ENCODE measurements at regions not wholly inside any gene's neighbourhood (a gene's known extent, or its start where the extent isn't known, plus 50 kb on each side); places are given as distances from the start of the nearest gene placed in this dataset.

DNA sequence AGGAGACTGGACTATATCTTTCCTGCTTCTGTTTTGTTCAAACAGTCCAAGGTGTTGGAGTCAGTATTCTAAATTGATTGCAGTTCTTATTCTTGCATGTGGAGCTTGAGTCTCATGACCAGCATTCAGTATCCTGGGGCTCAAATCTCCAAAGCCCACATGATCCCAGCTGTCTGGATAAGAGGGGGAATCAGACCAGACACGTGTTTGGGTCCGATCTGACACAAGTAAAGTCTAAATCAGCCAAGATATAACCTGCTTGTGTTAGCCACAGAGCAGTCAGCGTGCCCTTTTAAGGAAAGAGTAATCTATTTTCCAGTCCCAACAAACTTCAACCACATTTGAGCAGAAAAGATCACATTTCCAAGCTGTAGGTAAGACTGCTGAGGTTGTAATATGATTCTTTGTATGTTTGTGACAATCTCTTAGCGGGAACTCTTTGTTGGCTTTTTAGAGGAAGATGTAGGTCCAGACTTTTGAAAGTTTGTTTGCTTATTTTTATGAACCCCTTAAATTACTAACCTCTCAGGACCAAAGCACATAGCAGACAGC, 334.6 kb downstream of the SLC4A3 start:
- no peak for DNase-seq

DNA sequence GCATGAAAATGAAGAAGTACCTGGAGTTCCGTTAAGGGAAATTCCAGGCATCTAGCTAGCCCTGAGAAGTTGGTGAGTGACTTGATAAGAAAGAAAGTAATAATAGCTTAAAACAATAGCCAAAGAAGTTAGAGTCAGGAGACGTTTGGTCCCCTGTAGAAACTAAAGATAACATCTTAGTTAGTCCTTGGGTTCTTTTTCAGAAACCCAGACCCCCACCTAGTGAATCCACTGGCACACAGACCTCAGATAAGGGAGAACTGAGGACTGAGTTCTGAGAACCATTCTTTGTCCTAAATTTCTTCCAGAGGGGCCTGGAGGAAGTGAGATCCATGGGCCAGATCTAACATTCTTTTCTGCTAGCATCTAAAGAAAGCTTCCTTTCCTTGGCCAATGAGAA, 335.4 kb downstream of the SLC4A3 start:
- no peak for DNase-seq

DNA sequence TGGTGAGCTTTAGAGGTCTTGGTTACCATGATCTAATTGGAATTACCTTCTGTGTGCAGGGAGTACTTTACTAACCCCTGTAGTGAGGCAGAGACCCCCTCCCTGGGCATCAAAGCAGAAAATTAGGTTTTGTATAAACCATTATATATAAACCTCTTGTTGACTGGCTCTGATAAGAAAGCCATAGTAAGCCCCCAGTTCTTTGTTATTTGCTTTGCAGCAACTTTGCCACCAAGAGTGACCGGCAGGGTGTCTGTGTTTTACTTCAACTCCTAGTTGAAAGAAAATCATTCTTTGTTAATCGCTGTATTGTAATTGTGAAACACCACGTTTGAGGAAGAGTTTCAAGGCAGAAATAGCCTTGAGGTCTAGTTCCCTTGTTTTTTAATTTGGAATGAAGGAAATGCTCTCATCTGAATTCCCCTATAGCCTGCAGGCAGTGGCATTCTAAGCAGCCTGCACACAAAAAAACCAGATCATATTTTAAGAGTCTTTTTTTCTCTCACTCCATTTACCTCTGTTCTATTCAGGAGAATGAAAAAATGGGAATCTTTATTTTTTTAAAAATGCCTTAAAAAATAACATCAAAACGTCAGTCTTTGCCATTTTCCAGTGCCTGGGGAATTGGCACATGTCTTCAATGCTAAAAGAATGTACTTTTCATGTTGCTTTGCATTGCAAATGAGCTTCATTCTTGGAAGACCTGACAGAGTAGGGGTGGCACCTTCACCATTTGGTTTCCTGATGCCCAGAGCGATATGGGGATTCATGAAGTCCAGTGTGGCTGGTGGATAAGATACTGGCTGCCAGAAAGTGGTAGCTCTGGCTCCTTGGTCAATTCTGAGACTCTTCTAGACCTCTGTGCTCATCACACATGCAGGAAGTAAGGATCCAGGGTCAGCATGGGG, 338.1 kb downstream of the SLC4A3 start:
- DNase-seq = no peak

DNA sequence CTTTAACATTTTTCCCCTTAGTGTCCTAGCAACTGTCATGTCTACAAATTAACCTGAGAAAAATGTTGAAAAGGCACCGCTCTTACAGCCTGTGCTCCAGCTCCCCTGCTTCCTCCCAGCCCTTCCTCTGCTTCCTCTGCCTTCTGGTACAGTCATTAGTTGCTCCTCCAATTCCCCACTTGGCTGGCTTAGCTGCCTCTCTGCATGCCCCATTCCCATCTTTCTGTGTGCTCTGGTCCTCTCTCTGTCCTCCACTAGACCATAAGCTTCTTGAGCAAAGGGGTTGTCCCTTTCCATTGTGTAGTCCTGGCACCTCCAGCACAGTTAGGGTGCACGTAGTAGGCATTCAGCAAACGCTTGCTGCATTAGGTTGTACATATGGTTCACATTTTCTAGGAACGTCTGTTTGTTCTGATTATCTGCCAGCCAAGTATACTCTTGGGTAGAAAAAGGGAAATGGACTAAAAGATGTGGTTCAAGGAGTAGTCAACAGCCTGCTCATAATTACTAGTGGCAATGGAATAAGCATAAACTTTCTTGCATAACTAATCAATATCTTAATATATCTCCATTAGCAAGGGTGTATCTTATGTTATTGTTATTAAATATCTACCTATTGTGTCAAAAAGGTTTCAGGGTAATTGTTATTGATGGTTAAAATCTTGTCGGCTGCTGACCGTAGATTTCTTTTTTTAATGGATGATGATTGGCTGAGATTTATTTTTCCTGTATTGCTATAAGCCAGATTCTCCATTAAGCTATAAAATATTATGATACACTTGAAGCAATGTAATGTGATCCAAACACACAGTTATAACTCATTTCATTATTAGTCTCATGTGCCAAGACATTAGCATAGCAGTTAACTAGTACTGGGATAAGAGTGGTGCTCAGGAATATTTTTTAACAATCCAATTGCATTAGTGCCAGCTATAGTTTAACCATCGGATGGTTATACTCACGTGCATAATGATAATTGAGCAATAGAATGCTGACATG, 340.1 kb downstream of the SLC4A3 start:
- DNase-seq = no peak

DNA sequence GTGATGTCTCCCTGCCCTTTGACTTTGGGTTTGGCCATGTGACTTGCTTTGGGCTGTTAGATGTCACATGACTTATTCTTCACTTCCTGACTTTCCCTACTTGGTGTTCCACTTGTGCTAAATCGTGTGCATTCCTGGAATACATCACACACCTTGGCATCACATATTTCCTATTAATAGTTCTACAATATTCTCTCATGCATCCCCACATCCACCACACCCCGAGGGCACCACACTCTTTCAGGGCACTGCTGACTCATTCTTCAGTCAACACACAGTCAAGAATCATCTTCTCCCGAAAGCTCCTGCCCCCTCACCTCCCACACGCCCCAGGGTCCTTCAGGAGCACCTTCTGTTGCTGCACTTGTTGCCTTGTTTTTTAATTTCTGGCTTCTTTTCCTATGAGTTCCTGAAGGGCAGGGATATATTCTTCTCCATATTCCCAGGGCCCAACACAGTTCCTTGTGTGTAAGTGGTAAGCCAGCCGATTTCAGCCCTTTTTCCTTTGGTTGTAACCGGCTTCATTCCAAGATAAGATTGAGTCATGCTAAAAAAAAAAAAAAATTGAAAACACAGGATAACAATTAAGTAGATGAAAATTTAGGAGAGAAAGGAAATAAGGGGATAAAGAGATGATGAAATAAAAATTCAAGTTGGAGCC, 341.4 kb downstream of the SLC4A3 start:
- no peak for DNase-seq

DNA sequence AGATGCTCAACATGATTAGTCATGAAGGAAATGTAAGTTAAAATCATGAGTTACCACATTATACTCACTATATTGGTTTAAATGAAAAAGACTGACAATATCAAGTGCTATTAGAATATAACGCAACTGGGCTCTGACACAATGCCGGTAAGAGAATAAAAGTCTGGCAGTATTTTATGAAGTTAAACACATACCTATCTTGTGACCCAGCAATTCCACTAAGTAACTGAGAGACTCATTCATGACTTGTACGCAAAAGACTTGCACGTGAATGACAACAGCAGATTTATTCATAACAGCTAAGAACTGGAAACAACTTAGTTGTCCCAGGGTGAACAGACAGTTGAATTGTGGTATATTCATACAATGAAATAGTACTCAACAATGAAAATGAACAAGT, 342.1 kb downstream of the SLC4A3 start:
- DNase-seq = no peak

DNA sequence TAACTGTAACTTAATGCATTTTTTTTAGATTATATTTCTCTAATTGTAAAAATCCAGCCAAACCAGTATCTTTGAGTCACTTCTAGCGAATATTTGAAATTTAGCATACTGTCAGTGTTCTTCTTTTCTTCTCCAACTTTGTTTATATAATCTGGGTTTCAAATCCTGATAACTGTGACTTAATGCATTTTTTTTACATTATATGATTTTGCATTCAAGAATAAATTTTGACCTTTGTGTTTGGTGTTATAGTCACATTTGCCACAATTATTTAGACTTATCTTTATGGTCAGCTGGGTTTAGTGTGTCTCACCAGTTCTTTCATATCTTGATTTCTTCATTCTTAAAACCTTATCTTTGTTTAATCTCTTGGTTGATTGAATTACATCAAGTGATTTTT, 345.7 kb downstream of the SLC4A3 start:
- DNase-seq = no peak

DNA sequence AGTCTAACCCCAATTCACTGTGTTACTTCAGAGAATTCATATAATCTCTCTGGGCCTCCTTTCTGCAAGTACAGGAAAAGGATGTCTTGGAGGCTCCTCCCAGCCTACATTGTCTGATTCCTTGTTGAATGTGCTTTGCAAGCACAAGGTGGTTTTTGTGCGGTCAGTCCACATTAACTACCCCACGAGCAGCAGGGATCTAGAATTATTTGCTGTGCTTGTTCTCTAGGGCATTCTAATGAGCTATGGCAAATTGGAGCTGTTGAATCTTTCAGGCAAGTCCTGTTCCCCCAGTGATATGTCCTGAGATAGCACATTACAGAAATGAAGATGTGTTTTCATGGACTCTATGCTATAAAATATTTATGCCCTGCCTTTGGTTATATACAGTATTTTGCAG, 349.4 kb downstream of the SLC4A3 start:
- DNase-seq = no peak

DNA sequence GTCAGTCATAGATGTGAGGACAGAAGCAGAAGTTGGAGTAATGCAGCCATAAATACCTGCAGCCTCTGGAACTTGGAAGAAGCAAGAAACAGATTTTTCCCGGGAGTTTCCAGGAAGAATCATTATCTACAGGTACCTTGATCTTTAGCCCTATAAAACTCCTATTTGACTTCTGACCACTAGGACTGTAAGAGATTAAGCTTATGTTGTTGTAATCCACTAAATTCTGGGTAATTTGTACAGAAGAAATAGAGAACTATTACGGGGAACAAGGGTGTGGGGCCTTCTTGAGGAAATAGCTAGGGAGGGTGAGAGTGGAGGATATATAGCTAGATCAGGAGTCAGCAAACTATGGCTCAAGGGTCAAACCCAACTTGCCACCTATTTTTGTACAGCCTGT, 353.2 kb downstream of the SLC4A3 start:
- DNase-seq = no peak

DNA sequence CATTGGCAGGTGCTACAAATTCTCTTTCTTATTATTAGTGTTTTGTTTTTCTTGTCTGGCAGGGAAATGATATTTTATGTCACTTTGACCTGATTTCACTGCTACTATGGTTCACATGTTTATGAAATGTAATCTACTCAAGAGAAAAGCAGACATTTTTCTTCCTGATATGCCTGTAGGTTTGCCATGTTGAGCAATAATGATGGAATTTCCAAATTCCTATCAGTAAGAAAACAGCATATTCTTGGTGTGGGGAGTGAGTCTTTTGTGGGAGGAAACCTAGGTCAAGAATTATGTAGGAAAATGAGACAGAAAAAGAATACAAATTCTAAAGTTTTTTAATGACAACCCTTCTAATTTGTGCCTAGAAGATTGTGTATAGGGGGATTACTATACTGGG, 356.4 kb downstream of the SLC4A3 start:
- DNase-seq = no peak

DNA sequence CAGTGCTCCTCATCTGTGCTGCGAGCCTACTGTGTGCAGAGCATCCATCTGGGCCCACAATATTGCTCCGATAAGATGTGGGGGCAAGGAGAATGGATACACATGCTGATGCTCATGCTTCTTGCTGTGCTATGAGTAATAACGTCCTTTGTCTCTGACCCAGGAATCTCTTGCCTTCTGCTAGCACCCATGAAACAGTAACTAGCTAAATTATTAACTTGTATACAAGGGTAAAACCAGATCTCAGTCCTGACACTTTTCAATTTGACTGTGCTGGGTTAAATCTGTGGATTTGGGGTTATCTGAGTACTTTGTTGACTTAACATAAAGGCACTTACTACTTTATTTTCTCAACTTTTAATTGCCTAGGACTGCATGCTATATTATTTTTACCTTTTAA, 357.6 kb downstream of the SLC4A3 start:
- no peak for DNase-seq

DNA sequence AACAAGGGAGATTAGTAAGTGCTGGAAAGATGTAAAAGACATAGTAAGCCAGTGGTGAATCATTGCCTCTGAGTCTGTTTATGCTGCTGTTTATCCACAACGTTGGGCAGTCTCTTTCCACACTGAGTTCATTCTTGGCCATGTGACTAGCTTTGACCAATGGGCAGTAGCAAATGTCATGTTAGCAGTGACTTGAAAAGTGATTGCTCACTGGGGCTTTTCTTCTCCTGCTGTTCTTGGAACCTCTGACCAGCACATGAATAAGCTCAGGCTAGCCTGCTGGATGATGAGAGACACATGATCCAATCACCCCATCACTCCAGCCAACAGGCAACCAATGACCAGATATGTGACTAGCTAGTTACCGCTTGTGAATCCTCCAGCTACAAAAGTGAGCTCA, 360.4 kb downstream of the SLC4A3 start:
- no peak for DNase-seq

DNA sequence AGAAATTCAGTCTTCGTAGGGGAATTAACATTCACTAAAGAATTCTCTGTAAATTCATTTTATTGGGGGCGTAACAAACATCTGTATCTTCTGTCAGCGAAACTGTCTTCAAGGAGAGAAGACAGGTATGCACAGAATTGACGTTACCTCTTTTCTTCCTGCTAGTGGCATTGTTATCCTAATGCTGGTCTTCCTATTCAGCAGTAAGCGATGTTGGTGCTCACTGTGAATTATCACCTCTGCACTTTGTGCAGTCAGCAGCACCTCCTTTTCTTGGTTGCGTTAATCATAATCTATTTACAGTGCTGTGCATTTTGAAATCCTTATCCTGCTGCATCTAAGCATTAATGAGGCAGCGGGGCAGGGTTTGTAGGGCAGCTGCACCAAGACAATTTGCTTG, 362.3 kb downstream of the SLC4A3 start:
- no peak for DNase-seq

DNA sequence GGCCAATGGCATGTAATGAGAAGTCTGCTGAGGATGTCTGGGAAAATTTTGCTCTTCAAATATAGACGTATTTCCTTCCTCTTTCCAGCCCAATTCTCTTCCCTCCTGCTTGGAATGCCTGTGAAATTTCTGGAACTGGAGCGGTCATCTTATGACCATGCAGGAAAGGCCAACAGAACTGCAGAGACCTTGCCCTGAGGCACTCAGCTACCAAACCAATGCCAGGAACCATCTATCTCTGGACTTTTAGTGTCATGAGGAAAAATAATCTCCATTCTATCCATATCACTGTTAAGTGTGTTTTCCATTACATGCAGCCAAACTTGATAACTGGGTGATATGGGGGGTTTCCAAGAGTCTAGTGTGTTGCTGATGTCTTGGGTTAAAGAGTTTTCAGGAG, 363.7 kb downstream of the SLC4A3 start:
- no peak for DNase-seq

DNA sequence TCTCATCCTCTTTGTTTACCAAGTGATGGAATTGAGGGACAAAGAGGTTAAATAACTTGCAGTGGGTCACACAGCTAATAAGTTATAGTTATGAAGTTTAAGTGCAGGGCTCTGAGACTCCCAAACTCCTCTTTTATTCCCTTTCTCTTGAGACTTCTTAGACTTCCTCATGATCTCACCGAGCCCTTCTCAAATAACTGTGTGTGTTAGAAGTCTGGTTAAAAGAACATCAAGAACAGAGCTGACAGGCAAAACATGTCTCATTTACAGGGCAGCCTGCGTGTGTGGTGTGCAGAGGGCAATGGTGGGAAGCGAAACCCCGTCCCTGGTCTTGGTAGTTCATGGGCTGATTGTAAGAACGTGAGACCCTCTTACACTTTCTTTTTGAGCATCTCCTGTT, 368.0 kb downstream of the SLC4A3 start:
- no peak for DNase-seq

DNA sequence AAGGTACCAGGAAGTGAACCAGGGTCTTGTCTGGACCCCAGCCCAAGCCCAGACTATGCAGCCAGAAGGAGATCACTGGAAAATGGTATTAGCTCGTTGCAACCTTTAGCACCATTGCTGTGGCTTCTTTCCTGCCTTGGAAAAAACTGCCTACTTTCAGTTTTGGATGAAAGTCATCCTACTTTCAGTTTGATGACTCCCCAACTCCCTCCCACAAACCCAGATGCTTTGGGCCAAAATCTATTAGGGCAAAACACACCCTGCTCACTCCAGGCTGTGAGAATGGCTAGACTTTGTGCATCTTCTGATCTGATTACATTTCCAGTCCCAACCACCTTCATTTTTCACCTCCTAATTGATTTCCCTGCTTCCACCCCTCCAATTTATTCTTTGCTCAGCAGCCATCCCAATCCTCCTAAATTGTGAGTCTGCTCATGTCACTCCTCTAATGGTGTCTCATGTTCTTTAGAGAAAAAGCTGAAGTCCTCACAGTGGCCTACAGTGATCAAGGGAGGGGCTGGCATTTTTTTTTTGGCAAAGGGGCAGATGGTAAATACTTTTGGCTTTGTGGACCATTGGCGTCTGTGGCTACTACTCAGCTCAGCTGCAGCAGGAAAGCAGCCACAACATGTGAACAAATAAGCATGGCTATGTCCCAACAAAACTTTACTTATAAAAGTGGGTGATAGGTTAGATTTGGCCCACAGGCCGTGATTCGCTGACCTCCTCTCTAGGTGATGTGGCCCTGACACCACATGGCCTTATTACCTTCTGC, 368.7 kb downstream of the SLC4A3 start:
- no peak for DNase-seq

DNA sequence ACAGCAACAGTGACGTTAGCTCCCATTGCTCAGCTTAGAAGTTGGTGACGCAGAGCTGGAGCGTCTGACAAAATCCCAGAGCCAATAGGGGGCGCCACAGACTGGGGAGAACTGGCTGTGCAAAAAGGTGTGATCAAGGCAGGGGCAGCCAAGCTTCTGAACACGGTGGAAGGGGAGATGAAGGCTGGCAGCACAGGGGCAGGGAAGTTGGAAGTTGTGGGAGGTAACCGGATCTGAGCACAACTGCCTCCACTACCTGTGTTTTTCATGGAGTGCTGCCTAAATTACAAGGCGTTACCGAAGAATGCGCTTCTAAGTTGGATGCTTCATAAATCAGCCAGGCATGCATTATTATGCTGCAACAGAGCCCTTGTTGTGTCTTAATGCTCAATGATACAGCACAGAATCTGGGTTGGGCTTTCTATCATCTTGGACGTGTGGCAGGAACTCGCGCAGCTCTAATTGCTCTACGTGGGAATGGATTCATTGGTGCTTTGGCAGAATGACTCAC, 370.0 kb downstream of the SLC4A3 start:
- peak; percentile 7 for DNase-seq

DNA sequence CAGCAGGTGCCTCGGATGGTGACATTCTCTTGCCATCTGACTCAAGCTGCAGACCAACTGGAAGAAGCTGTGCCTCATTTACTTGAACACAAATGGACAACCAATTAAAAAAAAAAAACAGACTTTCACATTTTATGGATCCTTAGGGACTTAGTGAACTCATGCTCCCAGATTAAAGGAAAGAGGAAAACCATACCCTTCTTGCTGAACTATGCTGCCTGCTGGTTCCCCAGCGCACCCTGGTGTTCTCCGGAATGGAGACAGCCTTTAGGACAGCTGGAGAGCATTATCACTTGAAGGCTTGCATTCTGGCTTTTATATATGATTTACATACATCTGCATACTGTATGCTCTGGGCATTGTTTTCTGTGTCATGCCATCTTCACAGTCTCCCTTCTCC, 370.7 kb downstream of the SLC4A3 start:
- DNase-seq = no peak

DNA sequence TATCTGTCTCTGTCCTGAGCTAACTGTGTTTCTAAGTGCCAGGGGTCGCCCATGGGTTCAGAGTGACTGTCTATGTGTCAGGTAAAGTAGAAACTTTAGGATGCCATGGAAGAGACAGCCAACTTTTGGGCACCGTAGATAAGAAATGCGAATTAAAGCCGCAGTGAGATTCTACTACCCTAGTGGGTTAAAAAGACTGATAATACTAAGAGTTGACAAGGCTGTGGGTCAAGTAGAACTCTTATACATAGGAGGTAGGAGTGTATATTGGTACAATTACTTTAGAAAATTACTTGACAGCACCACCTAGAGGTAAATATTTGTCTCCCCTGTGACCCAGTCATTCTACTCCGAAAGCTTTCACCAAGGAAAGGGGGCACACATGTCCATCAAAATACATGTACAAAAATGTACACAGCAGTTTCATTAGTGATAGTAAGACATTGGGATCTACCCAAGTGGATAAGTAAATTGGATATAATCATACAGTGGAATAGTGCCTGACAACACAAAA, 371.3 kb downstream of the SLC4A3 start:
- no peak for DNase-seq

DNA sequence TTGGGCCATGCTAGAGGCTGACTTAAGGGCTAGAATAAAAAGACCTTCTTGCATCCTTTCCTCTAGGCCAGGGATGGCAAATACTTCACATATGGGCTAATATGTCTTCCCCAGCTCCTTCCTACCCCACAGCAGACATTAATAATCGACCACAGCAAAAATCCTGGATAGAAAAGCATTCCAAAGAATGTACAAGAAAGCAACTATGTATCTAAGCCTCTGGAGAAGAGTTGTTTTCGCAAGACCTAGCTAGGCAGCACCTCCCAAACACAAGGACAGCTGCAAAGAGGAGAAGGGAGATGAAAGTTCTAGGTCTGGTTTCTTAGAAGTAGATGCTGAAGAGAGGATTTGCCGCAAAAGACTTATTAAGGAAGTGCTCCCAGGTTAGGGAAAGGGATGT, 372.6 kb downstream of the SLC4A3 start:
- DNase-seq = no peak

DNA sequence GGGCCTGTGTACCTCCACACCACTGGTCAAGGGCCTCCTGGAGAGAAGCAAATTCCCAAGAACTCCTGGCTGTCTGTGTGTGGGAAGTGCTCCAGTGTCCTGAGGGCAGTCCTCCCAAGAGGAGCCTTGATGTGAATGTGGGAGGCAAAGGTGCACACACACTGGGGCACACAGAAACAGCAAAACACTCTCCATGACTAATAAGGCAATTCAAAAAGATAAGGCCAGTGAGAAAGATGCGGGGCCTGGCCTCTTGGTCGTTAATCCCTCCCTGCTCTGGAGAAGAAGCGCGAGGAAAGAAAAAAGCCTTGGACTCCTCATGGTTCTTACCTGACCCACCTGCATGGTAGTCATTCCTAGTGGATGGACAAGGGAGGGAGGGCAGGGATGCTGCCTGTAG, 373.2 kb downstream of the SLC4A3 start:
- DNase-seq = no peak

DNA sequence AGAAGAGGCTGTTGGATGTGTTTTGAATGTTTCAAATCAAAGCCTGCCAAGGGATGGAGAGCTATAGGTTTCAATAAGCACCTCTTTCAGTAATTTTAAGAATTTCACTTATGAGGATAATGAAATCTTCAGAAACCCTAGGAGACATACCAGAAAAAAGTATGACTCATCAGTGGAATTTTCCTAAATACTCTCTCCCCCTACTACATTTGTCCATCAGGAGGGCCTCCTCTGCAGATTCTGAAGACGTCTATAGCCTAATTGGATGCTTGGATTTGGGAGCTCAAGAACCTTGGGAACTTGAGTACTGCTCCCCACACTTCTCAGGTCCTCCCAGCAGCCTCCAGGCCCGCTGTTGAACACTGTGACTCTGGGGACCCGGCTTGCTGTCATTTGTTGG, 374.3 kb downstream of the SLC4A3 start:
- no peak for DNase-seq
